ENCODE measurements at regions not wholly inside any gene's neighbourhood (a gene's known extent, or its start where the extent isn't known, plus 50 kb on each side); places are given as distances from the start of the nearest gene placed in this dataset.

DNA sequence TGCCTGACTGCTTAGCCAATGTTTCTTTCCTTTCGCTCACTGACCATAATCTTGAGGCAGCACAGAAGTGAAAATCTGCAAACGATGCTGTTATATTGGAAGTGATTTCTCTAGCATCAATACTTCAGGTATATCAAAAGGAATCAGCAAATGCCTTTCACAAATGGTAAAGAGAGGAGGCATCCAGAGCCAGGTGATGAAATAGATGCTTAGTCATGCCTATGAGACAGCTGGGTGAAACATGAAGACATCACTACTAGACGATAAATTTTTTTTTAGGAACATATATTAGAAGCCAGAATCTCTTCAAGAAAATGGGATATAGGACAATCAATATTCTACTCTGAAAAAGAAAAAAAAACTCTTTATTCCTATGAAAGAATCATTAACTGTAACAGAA, 249.2 kb upstream of the SLC39A10 start:
- H3K27me3 ChIP-seq (ENCODE audit: insufficient read depth, poor library complexity, severe bottlenecking), result no peaks in the 10 kb centered on the region
- peaks cover 5% of the 10 kb centered on the region for H3K4me1 ChIP-seq (ENCODE audit: insufficient read depth, poor library complexity, severe bottlenecking)
- DNase-seq (ENCODE audit: low spot score), result no peak
- no peaks in the 10 kb centered on the region for H3K9me3 ChIP-seq (ENCODE audit: severe bottlenecking)
- no peak overlapping the region for H3K4me3 ChIP-seq (ENCODE audit: severe bottlenecking)
- H3K27ac ChIP-seq (ENCODE audit: poor library complexity, severe bottlenecking), result no peak overlapping the region
- ATAC-seq (ENCODE audit: low read depth), result peak; percentile 89
- H3K36me3 ChIP-seq (ENCODE audit: low read depth), result no peaks in the 10 kb centered on the region
- TF ChIP-seq CTCF (IDR thresholded peaks at IDR 0.05; ENCODE audit: poor library complexity, severe bottlenecking), result no peak

- Histone ChIP-seq H3K27ac (ENCODE audit: poor library complexity, severe bottlenecking) (no peak overlapping the region), H3K36me3 (ENCODE audit: low read depth) (no peaks in the 10 kb centered on the region), H3K27me3 (ENCODE audit: insufficient read depth, poor library complexity, severe bottlenecking) (no peaks in the 10 kb centered on the region), H3K4me1 (ENCODE audit: insufficient read depth, poor library complexity, severe bottlenecking) (peaks cover 5% of the 10 kb centered on the region), H3K4me3 (ENCODE audit: severe bottlenecking) (no peak overlapping the region), H3K9me3 (ENCODE audit: severe bottlenecking) (no peaks in the 10 kb centered on the region)
- DNase-seq (ENCODE audit: low spot score) (no peak), ATAC-seq (ENCODE audit: low read depth) (no peak)
- no peak for TF ChIP-seq CTCF (IDR thresholded peaks at IDR 0.05; ENCODE audit: poor library complexity, severe bottlenecking)
These were observed 250.0 kb upstream of the SLC39A10 start for GRCh38 chr2:195406886-195407603.

GRCh38 chr2:195404651-195405050, 252.4 kb upstream of the SLC39A10 start:
- no peaks in the 10 kb centered on the region for H3K36me3 ChIP-seq (ENCODE audit: low read depth)
- no peaks in the 10 kb centered on the region for H3K9me3 ChIP-seq (ENCODE audit: severe bottlenecking)
- ATAC-seq (ENCODE audit: low read depth) (no peak), DNase-seq (ENCODE audit: low spot score) (no peak)
- H3K27me3 ChIP-seq (ENCODE audit: insufficient read depth, poor library complexity, severe bottlenecking), result no peaks in the 10 kb centered on the region
- no peak for TF ChIP-seq CTCF (IDR thresholded peaks at IDR 0.05; ENCODE audit: poor library complexity, severe bottlenecking)
- peaks cover 5% of the 10 kb centered on the region for H3K4me1 ChIP-seq (ENCODE audit: insufficient read depth, poor library complexity, severe bottlenecking)
- no peak overlapping the region for H3K27ac ChIP-seq (ENCODE audit: poor library complexity, severe bottlenecking)
- no peak overlapping the region for H3K4me3 ChIP-seq (ENCODE audit: severe bottlenecking)

DNA sequence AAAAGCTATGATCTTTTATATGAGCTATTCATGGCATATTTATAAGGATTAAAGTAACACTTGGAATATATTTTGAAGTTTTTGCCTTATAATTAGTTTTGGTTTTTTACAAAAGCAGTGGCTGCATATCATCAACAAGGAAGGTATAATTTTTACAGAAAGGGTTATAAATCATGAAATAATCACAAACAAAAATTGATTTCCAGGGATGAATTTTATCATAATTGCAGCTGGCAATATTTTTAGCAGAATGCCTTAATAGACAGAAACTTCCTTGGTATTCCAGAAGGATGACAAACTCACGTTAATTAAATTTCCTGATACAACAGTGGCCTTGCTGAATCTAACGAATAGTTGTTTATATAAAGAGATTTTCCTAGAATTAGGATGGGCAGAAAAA, 260.5 kb upstream of the SLC39A10 start:
- no peak for ATAC-seq (ENCODE audit: low read depth)
- DNase-seq (ENCODE audit: low spot score), result no peak
- no peak for TF ChIP-seq CTCF (IDR thresholded peaks at IDR 0.05; ENCODE audit: poor library complexity, severe bottlenecking)

DNA sequence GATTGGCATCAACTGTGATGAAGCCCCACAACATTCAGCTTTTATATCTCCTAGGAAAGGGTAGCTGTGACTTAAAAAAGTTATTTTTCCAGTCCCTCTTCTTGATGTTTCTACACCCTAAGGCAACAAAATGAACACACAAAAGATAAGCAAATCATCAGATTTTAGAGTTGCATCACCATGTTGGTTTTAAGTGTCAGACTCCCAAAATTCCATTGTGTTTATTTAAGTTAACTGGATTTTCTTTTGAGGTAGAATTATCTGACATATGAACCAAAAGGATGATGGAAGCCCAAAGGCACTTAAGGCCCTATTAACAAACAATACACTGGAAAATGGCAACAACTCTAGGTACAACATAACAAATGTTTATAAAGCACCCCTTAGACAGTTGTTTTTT, 261.7 kb upstream of the SLC39A10 start:
- H3K27ac ChIP-seq (ENCODE audit: poor library complexity, severe bottlenecking), result no peak overlapping the region
- H3K9me3 ChIP-seq (ENCODE audit: severe bottlenecking), result no peaks in the 10 kb centered on the region
- DNase-seq (ENCODE audit: low spot score) (no peak), ATAC-seq (ENCODE audit: low read depth) (no peak)
- no peaks in the 10 kb centered on the region for H3K27me3 ChIP-seq (ENCODE audit: insufficient read depth, poor library complexity, severe bottlenecking)
- H3K36me3 ChIP-seq (ENCODE audit: low read depth), result no peaks in the 10 kb centered on the region
- H3K4me3 ChIP-seq (ENCODE audit: severe bottlenecking), result no peak overlapping the region
- H3K4me1 ChIP-seq (ENCODE audit: insufficient read depth, poor library complexity, severe bottlenecking), result no peaks in the 10 kb centered on the region
- TF ChIP-seq CTCF (IDR thresholded peaks at IDR 0.05; ENCODE audit: poor library complexity, severe bottlenecking), result no peak

More for the DNA sequence above, 260.5 kb upstream of the SLC39A10 start:
- Histone ChIP-seq H3K27me3 (ENCODE audit: insufficient read depth, poor library complexity, severe bottlenecking) (no peaks in the 10 kb centered on the region), H3K27ac (ENCODE audit: poor library complexity, severe bottlenecking) (no peak overlapping the region), H3K4me3 (ENCODE audit: severe bottlenecking) (no peak overlapping the region), H3K9me3 (ENCODE audit: severe bottlenecking) (no peaks in the 10 kb centered on the region), H3K36me3 (ENCODE audit: low read depth) (no peaks in the 10 kb centered on the region), H3K4me1 (ENCODE audit: insufficient read depth, poor library complexity, severe bottlenecking) (no peaks in the 10 kb centered on the region)
